T follicular helper cell (primary cell): ENCODE measurements at regions not wholly inside any gene's neighbourhood (a gene's known extent, or its start where the extent isn't known, plus 50 kb on each side); places are given as distances from the start of the nearest gene placed in this dataset.
"Not testable (repeated sequence)": the region's sequence is repeated elsewhere in the genome, so short reads cannot be mapped to it uniquely, and the experiment has no call there.

Source experiments
- DNase-seq: peaks from one replicate; pipeline ENCODE4 v3.0.0-alpha.2; 2020; ENCODE audit warnings: low read depth

- DNase-seq, result no peak
Observed at GRCh38 chr7:155229548-155230168, 68.0 kb upstream of the INSIG1 start.

GRCh38 chr7:155230169-155230593, 67.5 kb upstream of the INSIG1 start:
- no peak for DNase-seq

GRCh38 chr7:155231241-155231800, 66.4 kb upstream of the INSIG1 start:
- no peak for DNase-seq

DNA sequence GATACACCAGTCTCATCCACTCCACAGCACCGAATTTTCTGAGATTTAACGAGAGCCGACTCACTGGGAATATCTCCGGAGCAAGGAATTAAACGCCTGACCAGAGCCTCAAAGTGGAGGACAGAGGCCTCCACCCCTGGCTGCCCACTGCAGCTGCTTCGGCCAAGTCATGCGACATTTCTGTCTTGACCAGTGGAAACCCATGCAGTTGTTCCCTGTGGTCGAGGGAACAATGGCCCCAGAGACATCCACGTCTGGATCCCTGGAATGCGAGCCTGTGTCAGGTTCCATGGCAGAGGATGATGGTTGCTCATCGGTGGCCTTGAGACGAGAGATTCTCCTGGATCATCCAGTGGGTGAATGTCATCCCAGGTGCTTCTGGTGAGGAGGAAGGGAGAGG, 65.7 kb upstream of the INSIG1 start:
- DNase-seq, result no peak

- DNase-seq, result no peak
Observed at GRCh38 chr7:155232911-155233310, 64.8 kb upstream of the INSIG1 start.

GRCh38 chr7:155233311-155234157, 64.1 kb upstream of the INSIG1 start:
- DNase-seq, result no peak

DNA sequence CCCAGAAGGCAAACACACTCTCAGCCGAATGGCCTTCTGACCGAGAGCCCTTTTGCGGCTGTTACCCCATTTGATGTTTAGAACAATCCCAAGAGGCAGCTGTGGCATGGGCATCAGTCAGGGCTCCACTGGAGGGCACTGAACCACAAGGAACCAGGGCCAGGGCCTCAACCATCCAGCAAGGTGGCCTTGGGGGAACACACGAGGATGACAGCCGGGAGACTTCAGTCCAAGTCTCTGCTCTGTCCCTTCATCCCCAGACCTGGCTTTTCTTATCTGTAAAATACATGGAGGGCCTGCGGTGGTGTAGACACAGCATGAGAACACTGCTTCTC, 63.6 kb upstream of the INSIG1 start:
- DNase-seq, result no peak

GRCh38 chr7:155234950-155235789, 62.5 kb upstream of the INSIG1 start:
- no peak for DNase-seq

GRCh38 chr7:155236386-155236785, 61.3 kb upstream of the INSIG1 start:
- no peak for DNase-seq

DNA sequence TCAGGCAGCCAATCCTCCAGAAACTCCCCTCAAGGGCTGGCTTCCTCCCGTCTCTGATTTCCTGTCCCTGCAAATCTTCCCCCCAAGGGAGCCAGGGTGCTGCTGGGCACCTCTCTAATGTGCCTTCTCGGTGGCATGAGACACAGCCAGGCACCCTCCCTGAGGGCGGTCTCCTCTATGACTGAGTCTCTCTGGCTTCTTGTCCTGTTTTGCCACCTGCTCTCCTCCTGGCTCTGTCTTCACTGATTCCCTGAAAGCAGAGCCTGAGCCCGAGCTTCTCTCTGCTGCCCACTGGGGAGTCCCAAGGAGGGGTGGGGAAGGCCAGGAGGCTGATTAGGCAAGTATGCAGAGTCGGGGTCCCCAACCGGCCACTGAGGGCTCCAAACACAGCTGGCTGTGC, 60.4 kb upstream of the INSIG1 start:
- DNase-seq, result no peak

GRCh38 chr7:155237730-155238129, 59.9 kb upstream of the INSIG1 start:
- DNase-seq, result no peak

DNA sequence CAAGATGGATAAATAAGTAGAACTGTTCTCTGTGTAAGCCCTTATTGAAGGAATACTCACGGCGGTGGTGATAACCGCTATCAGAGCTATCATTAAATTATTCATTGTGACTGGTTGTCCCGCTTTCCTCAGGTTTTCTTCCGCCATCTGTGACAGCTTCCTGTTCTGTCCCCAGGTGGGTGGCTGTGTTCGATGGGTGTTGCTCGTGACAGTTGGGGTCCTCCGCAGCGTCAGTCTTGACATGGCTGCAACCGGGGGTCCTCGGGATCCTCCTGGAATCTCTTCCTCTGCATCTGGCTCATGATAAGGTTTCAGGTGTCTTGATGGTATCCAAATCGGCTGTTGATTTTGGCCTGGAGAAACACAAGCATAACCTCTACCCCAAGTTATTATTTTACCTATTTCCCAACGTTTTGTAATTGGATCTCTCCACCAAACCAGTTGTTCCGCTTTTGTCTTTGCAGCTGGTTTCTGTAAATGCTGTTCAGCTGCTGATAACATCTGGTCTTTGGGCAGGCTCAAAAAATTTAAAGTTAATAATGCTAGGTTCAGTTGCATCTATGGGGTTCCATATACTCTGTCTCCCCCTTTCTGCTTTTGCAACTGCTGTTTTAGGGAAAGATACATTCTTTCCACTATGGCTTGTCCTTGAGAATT, 58.1 kb upstream of the INSIG1 start:
- DNase-seq, result not testable (repeated sequence)

- DNase-seq, result no peak
Observed at GRCh38 chr7:155244675-155245074, 53.0 kb upstream of the INSIG1 start.

GRCh38 chr7:155247479-155248365, 50.0 kb upstream of the INSIG1 start:
- DNase-seq, result no peak
